ENCODE measurements at regions not wholly inside any gene's neighbourhood (a gene's known extent, or its start where the extent isn't known, plus 50 kb on each side); places are given as distances from the start of the nearest gene placed in this dataset.

DNA sequence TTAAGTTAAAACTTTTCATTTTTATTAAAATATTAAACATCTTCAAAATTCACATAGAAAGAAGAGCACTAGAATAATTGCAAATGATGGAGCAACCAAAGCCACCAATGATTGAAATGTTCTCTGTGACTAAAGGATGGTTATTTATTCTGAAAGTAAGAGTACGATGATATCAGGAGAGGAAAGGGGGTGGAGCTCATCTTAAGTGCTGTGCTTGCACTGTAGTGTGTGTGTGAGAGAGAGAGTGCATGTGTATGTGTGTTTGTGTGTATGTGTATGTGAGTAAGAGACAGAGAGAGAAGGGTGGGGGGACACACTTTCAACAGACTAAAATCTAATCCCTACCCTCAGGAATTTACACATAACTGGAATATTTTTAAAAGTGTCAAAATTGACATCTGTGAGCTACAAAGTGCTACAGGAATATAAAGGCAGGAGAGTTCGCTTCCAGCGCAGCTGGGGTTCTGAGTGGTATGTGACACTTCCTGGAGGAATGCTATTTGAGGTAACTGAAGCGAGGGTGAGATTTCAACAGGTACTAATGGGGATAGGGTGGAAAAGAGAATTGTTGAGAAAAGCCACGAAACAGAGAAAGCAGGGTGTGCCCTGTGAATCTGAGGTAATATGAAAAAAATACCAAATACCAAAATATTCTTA is 57.2 kb upstream of the SMNDC1 start:
- CTCF ChIA-PET, result interaction anchor here (0.8 to 1.0 kb wide), 2 partner anchors 34 to 51 kb away, joined by 3 to 6 read pairs; no protein-coding TSS in a partner anchor
- peak; percentile 44 for ATAC-seq

More for the DNA sequence above, 57.2 kb upstream of the SMNDC1 start:
- no TSS peak for BruUV-seq (replicated peaks)
- Histone ChIP-seq H3K4me2 (ENCODE audit: control insufficient read depth, insufficient read depth) (no peak overlapping the region; the same call in 1 of the 2 replicates), H3K27me3 (replicated peaks in 1 of 2; ENCODE audit: control insufficient read depth in 2 of 2, insufficient read depth in 2 of 2, low read length in 1 of 2) (no peaks in the 10 kb centered on the region), H3K9me3 (replicated peaks; ENCODE audit: control insufficient read depth, insufficient read depth, low read length) (no peaks in the 10 kb centered on the region; the same call in 2 of the 3 replicates), H3K36me3 (ENCODE audit: control insufficient read depth in 2 of 2, insufficient read depth in 2 of 2, low read length in 1 of 2) (no peaks in the 10 kb centered on the region), H3K27ac (ENCODE audit: control insufficient read depth, insufficient read depth) (peak overlapping the region; percentile 13; the same call in 1 of the 2 replicates), H2AFZ (ENCODE audit: control insufficient read depth, low read depth, low read length) (no peak overlapping the region), H3K4me1 (ENCODE audit: control insufficient read depth, insufficient read depth, low read length) (peaks cover 46% of the 10 kb centered on the region), H3K9ac (ENCODE audit: control insufficient read depth, insufficient read depth, low read length) (peak overlapping the region; percentile 9; the same call in 1 of the 2 replicates), H3K4me3 (no peak overlapping the region), H4K20me1 (ENCODE audit: control insufficient read depth, insufficient read depth) (no peaks in the 10 kb centered on the region), H3K79me2 (ENCODE audit: control insufficient read depth, insufficient read depth, low read length) (no peaks in the 10 kb centered on the region)
- no peak for TF ChIP-seq MEF2B (IDR thresholded peaks at IDR 0.05; ENCODE audit: partially characterized antibody, poor library complexity, severe bottlenecking)
- 0 out of 2 replicates have a peak, but pooled peaks have one; percentile 38 for TF ChIP-seq CREM (IDR thresholded peaks at IDR 0.05; ENCODE audit: low read depth)
- no peak for TF ChIP-seq ZBTB33 (IDR thresholded peaks at IDR 0.05)
- 0 out of 2 replicates have a peak, but pooled peaks have one; percentile 10 for TF ChIP-seq EED (IDR thresholded peaks at IDR 0.05; ENCODE audit: low read depth)
- TF ChIP-seq, protein P1, sequence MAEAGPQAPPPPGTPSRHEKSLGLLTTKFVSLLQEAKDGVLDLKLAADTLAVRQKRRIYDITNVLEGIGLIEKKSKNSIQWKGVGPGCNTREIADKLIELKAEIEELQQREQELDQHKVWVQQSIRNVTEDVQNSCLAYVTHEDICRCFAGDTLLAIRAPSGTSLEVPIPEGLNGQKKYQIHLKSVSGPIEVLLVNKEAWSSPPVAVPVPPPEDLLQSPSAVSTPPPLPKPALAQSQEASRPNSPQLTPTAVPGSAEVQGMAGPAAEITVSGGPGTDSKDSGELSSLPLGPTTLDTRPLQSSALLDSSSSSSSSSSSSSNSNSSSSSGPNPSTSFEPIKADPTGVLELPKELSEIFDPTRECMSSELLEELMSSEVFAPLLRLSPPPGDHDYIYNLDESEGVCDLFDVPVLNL (IDR thresholded peaks at IDR 0.05; ENCODE audit: low read depth, low read length), result no peak
- TF ChIP-seq PAX8 (IDR thresholded peaks at IDR 0.05), result no peak
- TF ChIP-seq JUNB (IDR thresholded peaks at IDR 0.05), result peak; percentile 46
- TF ChIP-seq, protein P2, sequence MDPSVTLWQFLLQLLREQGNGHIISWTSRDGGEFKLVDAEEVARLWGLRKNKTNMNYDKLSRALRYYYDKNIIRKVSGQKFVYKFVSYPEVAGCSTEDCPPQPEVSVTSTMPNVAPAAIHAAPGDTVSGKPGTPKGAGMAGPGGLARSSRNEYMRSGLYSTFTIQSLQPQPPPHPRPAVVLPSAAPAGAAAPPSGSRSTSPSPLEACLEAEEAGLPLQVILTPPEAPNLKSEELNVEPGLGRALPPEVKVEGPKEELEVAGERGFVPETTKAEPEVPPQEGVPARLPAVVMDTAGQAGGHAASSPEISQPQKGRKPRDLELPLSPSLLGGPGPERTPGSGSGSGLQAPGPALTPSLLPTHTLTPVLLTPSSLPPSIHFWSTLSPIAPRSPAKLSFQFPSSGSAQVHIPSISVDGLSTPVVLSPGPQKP (IDR thresholded peaks at IDR 0.05; ENCODE audit: low read depth, low read length), result no peak
- no peak for TF ChIP-seq MLLT1 (IDR thresholded peaks at IDR 0.05)
- TF ChIP-seq IKZF2 (IDR thresholded peaks at IDR 0.05), result no peak
- no peak for TF ChIP-seq BMI1 (IDR thresholded peaks at IDR 0.05; ENCODE audit: borderline replicate concordance)
- no peak for TF ChIP-seq ZNF217 (IDR thresholded peaks at IDR 0.05)
- SMC1A ChIA-PET (ENCODE audit: uncharacterized antibody, unreplicated experiment), result interaction anchor here (0.7 to 11.1 kb wide), 10 partner anchors 8 to 185 kb away, joined by 3 to 283 read pairs (median 4); no protein-coding TSS in a partner anchor
- RAD21 ChIA-PET (ENCODE audit: unreplicated experiment), result interaction anchor here (0.6 to 1.9 kb wide), 6 partner anchors 8 to 185 kb away, joined by 3 to 15 read pairs (median 4); no protein-coding TSS in a partner anchor
- POLR2A ChIA-PET, result interaction anchor here (0.5 to 2.1 kb wide), 14 partner anchors 7 to 185 kb away, joined by 3 to 8 read pairs (median 4); no protein-coding TSS in a partner anchor
- in situ Hi-C loops (cut with MboI), result no loop called here
- FAIRE-seq (peak; percentile 7), DNase-seq (ENCODE audit: low read depth, low spot score) (no peak)
- 79% methylated on average over 5 of the region's 5 CpGs for WGBS (ENCODE audit: insufficient coverage, insufficient replicate concordance, low lambda C conversion rate, missing lambda C conversion rate)
- intact Hi-C loops (cut with micrococcal nuclease; ENCODE audit: unreplicated experiment), result no loop called here
